HEK293 (cell line): ENCODE measurements at regions not wholly inside any gene's neighbourhood (a gene's known extent, or its start where the extent isn't known, plus 50 kb on each side); places are given as distances from the start of the nearest gene placed in this dataset.

ENCODE experiments used
- CTCF ChIA-PET: fragments of 350-600 bp; formaldehyde crosslinking; extraction: SDS; loops from one replicate; lab custom pipeline; 2021; ENCODE audit warnings: antibody characterized with exemption; lab: Yijun Ruan, JAX
- POLR2A ChIA-PET: fragments of 300-600 bp; formaldehyde crosslinking; extraction: SDS; loops from one replicate; lab custom pipeline; 2020; ENCODE audit warnings: antibody characterized with exemption, inconsistent platforms; lab: Yijun Ruan, JAX
- H3K27ac ChIP-seq: fragments of 200-500 bp; sonication (Bioruptor generic); 2 replicates; pipeline ENCODE4 v1.5.1; 2014; ENCODE audit warnings: low read depth, low read length, control low read depth, inconsistent platforms; ENCODE audit errors: extremely low read depth
- H3K36me3 ChIP-seq, 2 experiments: fragments of 200-500 bp in 1 of 2; sonication (Bioruptor generic) in 1 of 2; 1 replicate in 1 of 2; 2 replicates in 1 of 2; pipeline ENCODE4 v1.5.1; 2014 to 2017; ENCODE audit warnings: inconsistent platforms in 2 of 2, low read length in 2 of 2; ENCODE audit not compliant: control insufficient read depth in 2 of 2, insufficient read depth in 1 of 2
- H3K4me1 ChIP-seq: fragments of 200-500 bp; sonication (Bioruptor generic); 2 replicates; pipeline ENCODE4 v1.5.1; 2014; ENCODE audit warnings: mild to moderate bottlenecking, low read length, inconsistent platforms; ENCODE audit not compliant: control insufficient read depth, insufficient read depth
- H3K4me3 ChIP-seq: 2 replicates; pipeline ENCODE4 v1.5.1; 2011; ENCODE audit warnings: low read depth, mild to moderate bottlenecking, control low read depth, low read length, moderate library complexity
- H3K9me3 ChIP-seq: fragments of 200-500 bp; sonication (Bioruptor generic); 2 replicates; pipeline ENCODE4 v1.5.1; 2014; ENCODE audit warnings: low read depth, low read length, inconsistent platforms; ENCODE audit not compliant: control insufficient read depth, insufficient read depth
- CTCF ChIP-seq: fragments of 450-650 bp; formaldehyde crosslinking; IDR thresholded peaks from 2 replicates; pipeline ENCODE4 v1.5.1; 2016; ENCODE audit warnings: missing biosample characterization, missing genetic modification characterization
- EGR2 ChIP-seq: fragments of 450-650 bp; formaldehyde crosslinking; IDR thresholded peaks from 2 replicates; pipeline ENCODE4 v1.5.1; 2016; ENCODE audit warnings: low read depth, missing biosample characterization, missing genetic modification characterization
- GLIS2 ChIP-seq: fragments of 450-650 bp; formaldehyde crosslinking; IDR thresholded peaks from 2 replicates; pipeline ENCODE4 v1.5.1; 2016; ENCODE audit warnings: missing biosample characterization, missing genetic modification characterization
- HOXD13 ChIP-seq: sonication (generic); formaldehyde crosslinking; IDR thresholded peaks from 2 replicates; pipeline ENCODE4 v1.8.0; 2022; ENCODE audit warnings: missing genetic modification reagents, borderline replicate concordance
- KLF16 ChIP-seq: fragments of 450-650 bp; formaldehyde crosslinking; IDR thresholded peaks from 2 replicates; pipeline ENCODE4 v1.5.1; 2017; ENCODE audit warnings: missing biosample characterization, missing genetic modification characterization
- ZBTB10 ChIP-seq: fragments of 450-650 bp; formaldehyde crosslinking; IDR thresholded peaks from 2 replicates; pipeline ENCODE4 v1.5.1; 2016; ENCODE audit warnings: missing biosample characterization, missing genetic modification characterization
- ZFP37 ChIP-seq: fragments of 450-650 bp; formaldehyde crosslinking; IDR thresholded peaks from 2 replicates; pipeline ENCODE4 v1.5.1; 2016; ENCODE audit warnings: missing biosample characterization, missing genetic modification characterization
- ZIC2 ChIP-seq: fragments of 450-650 bp; formaldehyde crosslinking; IDR thresholded peaks from 2 replicates; pipeline ENCODE4 v1.5.1; 2016; ENCODE audit warnings: missing biosample characterization, missing genetic modification characterization
- ZNF146 ChIP-seq: fragments of 450-650 bp; formaldehyde crosslinking; IDR thresholded peaks from 2 replicates; pipeline ENCODE4 v1.5.1; 2016; ENCODE audit warnings: missing biosample characterization, missing genetic modification characterization
- ZNF16 ChIP-seq: fragments of 450-650 bp; formaldehyde crosslinking; IDR thresholded peaks from 2 replicates; pipeline ENCODE4 v1.5.1; 2016; ENCODE audit warnings: low read depth, missing biosample characterization, missing genetic modification characterization
- ZNF175 ChIP-seq: fragments of 450-650 bp; formaldehyde crosslinking; IDR thresholded peaks from 2 replicates; pipeline ENCODE4 v1.5.1; 2016; ENCODE audit warnings: missing biosample characterization, missing genetic modification characterization
- ZNF2 ChIP-seq: fragments of 450-650 bp; formaldehyde crosslinking; IDR thresholded peaks from 2 replicates; pipeline ENCODE4 v1.5.1; 2016; ENCODE audit warnings: missing biosample characterization, missing genetic modification characterization
- ZNF211 ChIP-seq: fragments of 450-650 bp; formaldehyde crosslinking; IDR thresholded peaks from 2 replicates; pipeline ENCODE4 v1.5.1; 2016; ENCODE audit warnings: low read depth, missing biosample characterization, missing genetic modification characterization
- ZNF223 ChIP-seq: fragments of 450-650 bp; formaldehyde crosslinking; IDR thresholded peaks from 2 replicates; pipeline ENCODE4 v1.5.1; 2016; ENCODE audit warnings: missing biosample characterization, missing genetic modification characterization
- ZNF239 ChIP-seq: fragments of 450-650 bp; formaldehyde crosslinking; IDR thresholded peaks from 2 replicates; pipeline ENCODE4 v1.5.1; 2016; ENCODE audit warnings: missing biosample characterization, missing genetic modification characterization
- ZNF26 ChIP-seq: fragments of 450-650 bp; formaldehyde crosslinking; IDR thresholded peaks from 2 replicates; pipeline ENCODE4 v1.5.1; 2016; ENCODE audit warnings: missing biosample characterization, missing genetic modification characterization
- ZNF266 ChIP-seq: fragments of 450-650 bp; formaldehyde crosslinking; IDR thresholded peaks from 2 replicates; pipeline ENCODE4 v1.5.1; 2016; ENCODE audit warnings: missing biosample characterization, missing genetic modification characterization, low read depth
- ZNF341 ChIP-seq: fragments of 450-650 bp; formaldehyde crosslinking; IDR thresholded peaks from 2 replicates; pipeline ENCODE4; 2016; ENCODE audit warnings: low read depth, missing biosample characterization, missing genetic modification characterization
- ZNF423 ChIP-seq: fragments of 450-650 bp; formaldehyde crosslinking; IDR thresholded peaks from 2 replicates; pipeline ENCODE4 v1.5.1; 2016; ENCODE audit warnings: missing biosample characterization, missing genetic modification characterization
- ZNF513 ChIP-seq: fragments of 450-650 bp; IDR thresholded peaks from 2 replicates; pipeline ENCODE4 v1.5.1; 2018; ENCODE audit warnings: missing biosample characterization, missing genetic modification characterization
- ZNF529 ChIP-seq: fragments of 450-650 bp; formaldehyde crosslinking; IDR thresholded peaks from 2 replicates; pipeline ENCODE4 v1.5.1; 2017; ENCODE audit warnings: missing genetic modification characterization, missing biosample characterization; ENCODE audit not compliant: insufficient replicate concordance
- ZNF600 ChIP-seq: fragments of 450-650 bp; formaldehyde crosslinking; IDR thresholded peaks from 2 replicates; pipeline ENCODE4 v1.5.1; 2016; ENCODE audit warnings: missing biosample characterization, missing genetic modification characterization
- ZNF645 ChIP-seq: fragments of 450-650 bp; formaldehyde crosslinking; IDR thresholded peaks from 2 replicates; pipeline ENCODE4; 2016; ENCODE audit warnings: missing biosample characterization, missing genetic modification characterization
- ZNF776 ChIP-seq: fragments of 450-650 bp; formaldehyde crosslinking; IDR thresholded peaks from 2 replicates; pipeline ENCODE4 v1.5.0; 2017; ENCODE audit warnings: missing biosample characterization, missing genetic modification characterization, borderline replicate concordance
- TF ChIP-seq, protein P1 (sequence below): sonication (generic); formaldehyde crosslinking; IDR thresholded peaks from 2 replicates; pipeline ENCODE4 v1.8.1; 2022; ENCODE audit warnings: mild to moderate bottlenecking, moderate library complexity, missing genetic modification reagents

GRCh38 chr2:2410987-2411386 is 79.9 kb upstream of the MYT1L start (continued):
- TF ChIP-seq ZNF645: no peak
- TF ChIP-seq ZNF26 (tag by site-specific recombination): no peak

- H3K9me3 ChIP-seq: no peaks in the 10 kb centered on the region
- H3K4me1 ChIP-seq: no peaks in the 10 kb centered on the region
- no peak overlapping the region for H3K4me3 ChIP-seq
- CTCF ChIA-PET: no interaction called here
- H3K36me3 ChIP-seq: no peaks in the 10 kb centered on the region
- TF ChIP-seq ZBTB10 (tag by site-specific recombination) (no peak), ZNF211 (tag by site-specific recombination) (no peak), ZNF223 (no peak), ZNF600 (tag by site-specific recombination) (no peak), KLF16 (tag by site-specific recombination) (no peak), ZNF175 (tag by site-specific recombination) (no peak), ZIC2 (no peak), ZNF239 (tag by site-specific recombination) (no peak), ZNF146 (no peak), HOXD13 (no peak)
- POLR2A ChIA-PET: no interaction called here
- H3K27ac ChIP-seq: no peak overlapping the region
Observed at GRCh38 chr2:2409481-2409880, 78.4 kb upstream of the MYT1L start.

- H3K4me1 ChIP-seq: no peaks in the 10 kb centered on the region
- H3K9me3 ChIP-seq: no peaks in the 10 kb centered on the region
- H3K4me3 ChIP-seq: no peak overlapping the region
- ChIA-PET CTCF (no interaction called here), POLR2A (no interaction called here)
- H3K27ac ChIP-seq: no peak overlapping the region
- no peaks in the 10 kb centered on the region for H3K36me3 ChIP-seq
- TF ChIP-seq ZNF513 (no peak), ZNF2 (no peak), ZNF239 (tag by site-specific recombination) (no peak), EGR2 (tag by site-specific recombination) (no peak), ZNF776 (no peak), ZNF341 (tag by site-specific recombination) (no peak), GLIS2 (no peak), ZFP37 (tag by site-specific recombination) (no peak), ZNF423 (tag by site-specific recombination) (no peak), ZNF16 (tag by site-specific recombination) (no peak), ZNF529 (tag by site-specific recombination) (no peak), ZNF266 (tag by site-specific recombination) (no peak), CTCF (tag by site-specific recombination) (no peak), ZNF175 (tag by site-specific recombination) (no peak)
- TF ChIP-seq, protein P1, sequence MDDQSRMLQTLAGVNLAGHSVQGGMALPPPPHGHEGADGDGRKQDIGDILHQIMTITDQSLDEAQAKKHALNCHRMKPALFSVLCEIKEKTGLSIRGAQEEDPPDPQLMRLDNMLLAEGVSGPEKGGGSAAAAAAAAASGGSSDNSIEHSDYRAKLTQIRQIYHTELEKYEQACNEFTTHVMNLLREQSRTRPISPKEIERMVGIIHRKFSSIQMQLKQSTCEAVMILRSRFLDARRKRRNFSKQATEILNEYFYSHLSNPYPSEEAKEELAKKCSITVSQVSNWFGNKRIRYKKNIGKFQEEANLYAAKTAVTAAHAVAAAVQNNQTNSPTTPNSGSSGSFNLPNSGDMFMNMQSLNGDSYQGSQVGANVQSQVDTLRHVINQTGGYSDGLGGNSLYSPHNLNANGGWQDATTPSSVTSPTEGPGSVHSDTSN (CRISPR knock-in tag): no peak
Observed at GRCh38 chr2:2405780-2406179, 74.7 kb upstream of the MYT1L start.
